Embryonic facial prominence (tissue), 1 donor: ENCODE measurements at regions not wholly inside any gene's neighbourhood (a gene's known extent, or its start where the extent isn't known, plus 50 kb on each side); places are given as distances from the start of the nearest gene placed in this dataset.
A peak's percentile ranks its signal among the peaks of the same experiment; 100 is the strongest.

Source experiments
- DNase-seq: peaks from one replicate; pipeline ENCODE4 v3.0.0-alpha.2; 2016; ENCODE audit errors: extremely low spot score

DNA sequence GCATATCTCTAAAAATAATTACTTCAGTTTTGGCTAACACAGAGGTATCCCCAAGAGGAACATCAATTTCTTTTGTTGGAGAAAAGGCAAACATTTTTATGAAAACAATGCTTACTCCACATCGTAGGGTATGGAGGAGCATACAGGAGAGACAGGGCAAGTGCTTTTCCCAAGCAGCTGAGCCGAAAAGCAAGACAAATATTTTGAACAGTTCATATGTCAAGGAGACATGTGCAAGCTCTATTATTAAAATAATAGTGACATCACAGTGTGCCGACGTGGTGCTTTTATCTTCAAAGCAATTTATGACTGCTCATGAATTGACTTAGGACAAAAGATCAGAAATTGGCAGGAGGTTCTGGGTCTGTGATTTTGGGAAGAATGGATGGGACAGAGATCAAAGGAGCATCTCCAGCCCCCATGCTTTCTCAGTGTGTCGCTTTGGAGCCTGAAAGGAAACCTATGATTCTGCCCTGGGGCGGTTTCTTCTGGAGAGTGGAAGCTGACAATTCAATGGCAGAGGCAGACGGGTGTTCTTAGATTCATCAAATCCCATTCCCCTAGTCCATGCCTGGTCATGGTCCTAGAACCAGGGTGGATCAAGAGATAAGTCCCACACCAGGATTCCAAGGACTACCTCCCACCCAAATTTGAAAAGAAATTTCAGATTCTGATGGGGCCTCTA lies 97.1 kb downstream of the JCAD start:
- no peak for DNase-seq

DNA sequence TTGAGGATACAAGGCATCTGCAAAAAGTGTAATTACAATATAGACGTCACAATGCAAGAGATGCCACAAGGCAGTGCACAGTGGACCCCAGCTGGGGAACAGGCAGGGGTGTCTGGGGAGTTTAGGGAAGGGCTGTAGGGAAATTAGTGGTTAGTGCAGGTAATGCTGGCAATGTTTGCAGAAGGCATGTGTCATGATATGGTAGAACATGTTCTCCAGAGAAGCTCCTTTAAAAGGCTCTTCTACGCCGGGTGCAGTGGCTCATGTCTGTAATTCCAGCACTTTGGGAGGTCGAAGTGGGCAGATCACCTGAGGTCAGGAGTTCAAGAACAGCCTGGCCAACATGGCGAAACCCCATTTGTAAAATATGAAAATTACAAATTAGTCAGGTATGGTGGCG lies 98.0 kb downstream of the JCAD start:
- no peak for DNase-seq

DNA sequence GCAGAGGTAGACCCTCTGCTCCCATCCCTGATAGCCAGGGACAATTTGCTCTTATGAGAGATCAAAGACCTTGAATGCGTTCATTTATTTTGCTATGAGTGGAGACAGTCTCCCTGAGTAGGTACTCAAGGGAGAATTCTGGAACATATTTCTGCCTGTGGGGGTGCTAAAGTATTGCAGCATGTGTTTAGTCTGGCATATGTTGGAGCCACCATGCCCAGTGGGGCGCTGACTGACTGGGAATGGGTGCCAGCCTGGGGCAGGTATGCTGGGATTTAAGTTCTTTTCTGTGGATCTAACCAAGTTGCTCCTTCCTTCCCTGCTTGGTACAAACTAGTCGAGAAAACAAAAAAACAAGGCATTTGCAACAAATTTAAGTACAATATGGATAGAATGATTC lies 99.1 kb downstream of the JCAD start:
- DNase-seq: no peak

DNA sequence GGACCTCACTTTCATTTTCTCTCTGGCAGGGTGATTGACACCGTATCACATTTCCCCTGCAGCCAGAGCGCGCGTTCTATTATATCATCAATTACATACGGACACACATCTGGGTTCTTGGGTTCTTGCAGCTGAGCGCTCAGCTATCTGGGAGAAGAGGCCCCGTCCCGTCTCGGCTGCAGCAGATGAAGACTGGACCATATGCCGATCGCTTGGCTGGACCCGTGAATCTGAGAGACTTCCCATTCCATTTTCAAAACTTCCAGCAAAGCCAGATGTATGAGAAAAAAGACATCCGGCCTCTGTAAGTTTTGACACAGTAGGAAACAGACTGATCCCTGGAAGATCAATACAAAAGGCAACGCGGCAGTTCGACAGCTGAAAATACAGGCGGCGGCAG lies 99.8 kb downstream of the JCAD start:
- DNase-seq: no peak

DNA sequence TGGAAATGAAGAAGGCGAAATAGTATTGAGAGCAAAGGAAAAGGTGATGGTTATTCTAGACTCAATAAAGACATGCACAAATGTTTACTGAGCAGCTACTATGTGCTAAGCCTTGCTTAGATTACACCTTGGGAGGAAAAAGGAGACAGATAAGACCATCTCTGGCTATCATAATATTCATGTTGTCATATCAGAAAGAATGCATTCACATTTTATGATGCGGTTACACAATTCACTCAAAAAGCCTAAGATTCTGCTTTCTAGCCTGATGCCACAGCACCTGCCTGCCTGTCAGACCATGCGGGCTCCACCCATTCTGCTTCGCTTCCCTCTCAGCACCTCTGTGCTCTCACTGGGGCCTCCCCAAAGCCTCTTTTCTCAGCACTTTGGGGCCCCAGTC lies 100.9 kb downstream of the JCAD start:
- DNase-seq: no peak

DNA sequence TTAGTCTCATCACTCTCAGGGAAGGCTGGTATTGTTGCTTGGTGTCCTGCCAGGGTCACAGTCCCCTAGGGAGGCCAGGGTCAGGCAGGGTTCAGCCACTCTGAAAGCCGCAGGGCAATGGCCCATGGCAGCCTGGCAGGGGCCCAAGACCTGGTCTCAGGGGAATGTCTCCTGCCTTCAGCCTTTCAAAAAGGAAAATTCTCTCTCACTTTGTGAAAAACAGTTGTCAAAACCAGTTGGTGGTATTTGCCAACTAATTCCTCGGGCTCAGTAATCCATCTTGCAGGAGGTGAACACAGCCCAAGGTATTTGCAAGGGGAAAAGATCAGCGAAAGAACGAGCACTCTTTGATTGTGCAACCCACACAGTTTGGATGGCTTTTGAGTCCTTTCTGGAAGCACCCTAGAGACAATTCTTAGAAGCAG lies 101.5 kb downstream of the JCAD start:
- DNase-seq: no peak

DNA sequence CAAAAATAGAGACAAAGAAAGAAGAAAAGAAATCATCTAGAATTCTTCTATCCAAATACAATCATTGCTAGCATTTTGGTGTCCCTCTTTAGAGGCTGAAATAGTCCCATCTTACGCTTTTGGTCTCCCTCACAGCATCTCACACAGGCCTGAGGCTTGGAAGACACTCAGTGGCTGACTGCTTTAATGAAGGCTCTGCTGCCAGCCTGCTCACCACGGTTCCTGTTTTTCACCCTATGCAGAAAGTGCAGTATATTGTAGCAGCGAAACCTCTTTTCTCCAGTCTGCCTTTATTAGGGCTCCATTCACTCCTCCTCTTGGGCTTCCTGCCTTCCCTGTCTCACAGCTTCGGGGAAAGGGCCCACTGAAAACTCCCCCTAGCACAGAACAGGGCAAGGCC lies 102.2 kb downstream of the JCAD start:
- no peak for DNase-seq

DNA sequence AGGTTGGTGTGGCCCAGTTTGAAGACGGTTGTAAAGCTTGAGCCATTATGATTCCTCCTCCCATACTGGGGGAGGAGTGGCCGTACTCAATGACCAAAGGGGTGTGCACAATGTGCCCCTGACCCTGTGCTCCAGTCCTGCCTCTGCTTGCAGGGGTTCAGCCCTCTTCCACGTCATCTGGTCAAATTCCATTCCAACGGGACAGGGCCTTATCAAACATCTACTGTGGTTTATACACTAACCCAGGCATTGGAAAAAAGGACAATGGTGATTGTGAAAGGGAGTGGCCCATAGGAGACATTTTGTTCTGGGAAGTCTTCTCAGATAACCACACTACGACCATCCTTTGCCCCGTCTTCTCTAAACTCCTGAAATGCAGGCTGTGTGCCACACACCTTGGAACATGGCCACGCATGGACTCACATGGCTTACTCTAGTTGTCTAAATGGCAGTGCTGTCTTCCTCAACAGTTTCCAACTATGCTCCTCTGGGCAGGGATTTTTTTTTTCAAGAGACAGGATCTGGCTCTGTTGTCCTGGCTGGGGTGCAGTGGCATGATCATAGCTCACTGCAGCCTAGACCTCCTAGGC lies 103.0 kb downstream of the JCAD start:
- DNase-seq: no peak

DNA sequence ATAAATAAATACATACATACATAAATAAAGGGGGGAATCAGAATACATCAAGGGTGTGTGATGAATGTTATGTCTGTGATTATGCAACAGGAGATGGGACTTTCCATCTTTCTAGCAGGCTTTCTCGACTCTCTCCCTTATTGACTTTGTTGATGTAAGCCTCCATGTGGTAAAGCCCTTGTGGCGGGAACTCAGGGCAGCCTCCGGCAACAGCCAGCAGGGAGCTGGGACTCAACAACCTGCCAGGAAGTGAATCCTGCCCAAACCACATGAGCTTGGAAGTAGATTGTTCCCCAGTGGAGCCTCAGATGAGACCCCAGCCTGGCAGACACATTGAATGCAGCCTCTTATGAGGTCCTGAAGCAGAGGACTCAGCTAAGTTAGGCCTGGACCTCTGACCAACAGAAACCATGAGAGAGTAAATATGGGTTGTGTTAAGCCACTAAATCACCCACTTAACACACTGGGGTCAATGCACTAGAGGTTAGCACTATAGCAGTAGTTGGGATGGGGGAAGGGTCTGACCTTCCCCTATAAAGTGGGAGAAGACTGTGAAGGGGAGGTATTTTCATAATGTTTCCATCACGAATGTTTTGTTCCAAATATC lies 104.0 kb downstream of the JCAD start:
- DNase-seq: no peak

DNA sequence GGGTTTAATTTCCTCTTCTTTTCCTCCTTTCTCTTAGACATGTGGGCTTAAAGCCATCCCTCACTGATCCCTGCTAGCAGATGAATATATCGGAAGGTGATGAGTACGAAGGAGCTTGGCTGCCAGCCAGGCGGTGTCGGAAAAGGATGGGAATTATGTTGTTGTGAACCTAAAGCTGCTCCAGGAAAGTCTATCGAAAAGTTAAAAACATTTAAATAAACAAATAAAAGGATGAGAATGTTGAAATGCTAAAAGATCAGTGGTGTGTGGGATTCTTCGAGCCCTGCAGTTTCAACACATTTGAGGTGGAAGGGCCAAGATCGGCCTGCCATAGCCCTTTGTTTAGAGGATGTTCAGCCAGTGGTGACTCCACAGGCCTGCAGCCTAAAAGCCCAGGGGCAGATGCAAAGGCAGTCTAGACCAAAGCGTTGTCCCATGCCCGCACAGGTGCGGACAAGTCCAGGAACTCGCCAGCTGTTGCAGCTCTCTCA lies 107.9 kb downstream of the JCAD start:
- no peak for DNase-seq

DNA sequence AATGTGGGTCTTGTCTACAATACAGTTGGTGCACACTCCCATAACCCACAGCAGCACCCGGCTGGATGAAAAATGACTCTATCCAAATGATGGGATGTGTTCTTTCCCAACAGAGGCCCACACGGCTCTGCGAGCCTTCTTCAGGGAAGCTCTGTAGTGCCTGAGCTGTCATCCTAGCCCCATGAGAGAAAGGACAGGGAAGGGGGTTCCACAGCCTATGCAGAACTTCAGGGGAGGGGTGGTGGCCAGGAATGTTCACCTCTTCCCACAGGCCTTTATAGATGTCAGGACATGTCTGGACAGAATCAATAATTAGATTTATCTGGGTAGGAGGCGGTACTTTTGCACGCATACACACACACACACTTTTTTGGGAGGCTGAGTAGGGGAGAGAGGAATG lies 109.0 kb downstream of the JCAD start:
- no peak for DNase-seq

DNA sequence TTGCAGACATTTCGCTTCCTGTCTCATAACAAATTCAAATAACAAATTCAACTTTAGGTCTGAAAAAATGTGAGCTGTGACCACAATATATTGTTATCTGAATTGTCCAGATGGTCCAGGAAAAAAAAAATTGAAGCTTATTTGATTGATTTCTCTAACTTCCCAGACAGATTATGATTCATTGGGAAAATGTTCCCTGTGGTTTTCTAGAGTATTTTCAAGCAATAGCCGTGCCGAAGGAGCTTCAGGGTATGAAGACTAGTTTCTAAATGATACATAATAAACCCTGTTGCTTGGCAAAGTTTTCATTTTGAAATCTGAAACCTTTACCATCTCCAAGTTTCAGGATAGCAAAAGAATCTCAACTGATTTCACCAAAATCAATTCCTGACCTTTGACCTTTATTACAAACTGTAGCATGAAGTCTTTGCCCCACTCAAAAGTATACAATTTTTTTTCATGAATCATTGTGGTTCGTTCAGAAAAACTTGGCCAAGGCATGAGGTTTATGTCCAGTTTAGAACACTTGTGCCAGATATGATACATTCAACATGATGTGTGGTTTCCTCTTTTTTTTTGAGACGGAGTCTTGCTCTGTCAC lies 109.9 kb downstream of the JCAD start:
- DNase-seq: no peak

DNA sequence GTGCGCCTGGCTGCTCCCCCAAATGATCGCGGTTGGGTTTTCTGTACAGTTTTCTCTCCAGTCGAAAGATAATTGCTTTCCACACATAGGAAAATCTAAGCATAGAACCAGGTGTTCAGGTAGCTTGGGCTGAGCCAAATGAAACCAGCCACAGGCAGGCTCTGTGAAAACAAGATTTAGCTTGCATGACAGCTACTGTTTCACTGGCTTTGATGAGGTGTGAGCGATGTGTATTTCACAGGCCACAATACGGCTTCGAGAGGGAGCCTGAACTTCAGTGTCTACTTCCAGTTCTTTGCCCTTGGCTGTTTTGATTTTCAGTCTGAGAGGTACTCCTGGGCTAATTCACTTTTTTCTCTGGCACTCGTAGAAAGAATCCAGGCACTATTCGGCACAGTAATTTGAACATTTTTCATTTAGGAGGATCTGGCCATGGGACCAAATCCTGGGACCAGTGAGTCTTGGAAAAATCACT lies 110.5 kb downstream of the JCAD start:
- peak; percentile 21 for DNase-seq

DNA sequence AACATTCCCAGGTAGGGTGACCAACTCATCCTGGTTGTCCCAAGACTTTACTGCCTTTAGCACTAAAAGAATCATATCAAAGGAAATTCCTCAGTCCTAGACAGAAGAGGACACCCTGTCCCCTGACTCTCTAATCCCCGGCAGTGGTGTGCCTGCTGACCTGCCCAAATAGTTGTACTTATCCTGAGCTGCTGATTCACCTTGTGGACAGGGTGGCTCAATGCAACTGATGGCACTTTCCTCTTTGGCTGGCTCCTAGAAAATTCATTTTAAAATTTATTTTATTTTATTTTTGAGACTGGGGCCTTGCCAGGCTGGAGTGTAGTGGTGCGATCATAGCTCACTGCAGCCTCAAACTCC lies 111.7 kb downstream of the JCAD start:
- DNase-seq: no peak

DNA sequence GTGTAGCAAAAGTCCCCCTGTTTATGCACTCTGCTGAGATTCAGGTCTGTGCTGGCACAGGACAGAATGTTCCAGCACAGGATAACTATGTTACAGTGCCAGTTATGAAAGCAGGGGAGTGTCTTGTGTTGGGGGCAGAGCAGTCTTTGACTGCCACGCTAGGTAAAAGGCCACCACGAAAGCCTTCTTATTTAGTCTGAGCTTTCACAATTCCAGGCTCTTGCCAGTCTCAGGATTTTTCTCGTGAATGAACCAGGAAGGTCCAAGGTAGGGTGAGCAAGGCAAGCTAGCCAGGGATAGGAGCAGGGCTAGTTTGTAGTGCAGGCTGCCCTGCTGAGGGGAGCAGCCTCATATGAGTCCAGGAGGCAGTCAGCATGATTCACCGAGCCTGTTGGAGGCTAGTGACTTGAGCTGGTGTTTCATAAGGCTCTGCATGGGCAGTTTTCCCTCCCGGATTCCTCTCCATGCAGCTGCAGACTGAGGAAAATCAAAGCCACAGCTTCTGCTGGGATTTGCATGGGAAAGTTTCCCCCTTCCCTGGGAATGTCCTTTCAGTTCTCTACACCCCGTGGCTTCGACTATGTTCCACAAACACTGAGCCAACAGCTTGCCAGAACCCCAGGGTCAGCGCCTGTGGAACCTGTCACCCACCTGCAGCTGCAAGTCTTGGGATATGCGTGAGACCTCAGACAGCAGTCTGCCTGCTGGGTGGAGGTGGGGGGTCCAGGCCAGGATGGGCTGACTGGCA lies 112.3 kb downstream of the JCAD start:
- DNase-seq: no peak

DNA sequence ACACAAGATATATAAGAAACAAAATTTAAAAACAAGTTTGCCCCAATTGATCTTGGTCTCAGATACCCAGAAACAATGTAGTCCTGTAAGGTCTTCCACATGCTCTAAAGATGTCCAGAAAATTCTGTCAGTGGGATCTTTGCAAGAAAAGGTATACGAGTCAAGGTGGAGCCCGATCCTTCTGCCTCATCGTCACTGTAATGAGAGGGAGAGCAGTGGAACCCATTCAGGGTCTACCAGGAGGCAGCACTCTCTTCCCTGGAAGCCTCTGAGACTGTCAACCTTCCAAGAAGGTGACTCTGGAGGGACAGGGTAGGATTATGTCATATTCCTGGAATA lies 112.8 kb downstream of the JCAD start:
- DNase-seq: no peak

DNA sequence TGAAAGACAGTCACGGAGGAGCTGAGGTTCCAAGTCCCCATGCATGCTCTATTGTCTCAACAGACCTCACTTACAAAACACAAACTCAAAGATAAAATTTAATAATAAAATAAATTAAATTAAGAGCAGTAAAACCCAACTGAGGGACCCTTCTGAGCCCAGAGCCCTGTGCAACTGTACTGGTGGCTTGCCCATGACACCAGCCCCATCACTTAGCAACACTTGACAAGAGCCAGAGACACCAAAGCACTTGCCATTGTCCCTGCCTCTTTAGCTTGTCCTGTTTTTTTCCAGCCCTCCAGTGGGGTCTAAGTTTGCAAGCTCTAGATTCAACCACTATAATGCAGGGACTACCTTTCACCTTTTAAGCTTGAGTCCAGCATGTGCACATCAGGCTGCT lies 117.9 kb downstream of the JCAD start:
- DNase-seq: no peak

DNA sequence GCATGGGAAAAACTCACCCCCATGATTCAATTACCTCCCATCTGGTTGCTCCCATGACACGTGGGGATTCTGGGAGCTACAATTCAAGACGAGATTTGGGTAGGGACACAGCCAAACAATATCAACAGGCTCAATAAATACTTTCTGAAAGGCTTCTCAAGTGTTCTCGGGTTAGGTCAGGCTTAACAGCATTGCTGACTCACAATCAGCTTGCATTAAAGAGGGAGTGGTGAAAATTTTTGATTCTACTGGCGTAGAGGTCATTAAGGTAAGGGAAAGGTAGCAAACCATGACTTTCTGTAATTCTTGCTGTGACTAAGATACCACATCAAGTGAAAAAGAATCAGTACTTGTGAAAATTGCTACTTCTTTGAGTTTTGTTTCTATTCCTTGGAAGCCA lies 126.4 kb downstream of the JCAD start:
- DNase-seq: no peak

DNA sequence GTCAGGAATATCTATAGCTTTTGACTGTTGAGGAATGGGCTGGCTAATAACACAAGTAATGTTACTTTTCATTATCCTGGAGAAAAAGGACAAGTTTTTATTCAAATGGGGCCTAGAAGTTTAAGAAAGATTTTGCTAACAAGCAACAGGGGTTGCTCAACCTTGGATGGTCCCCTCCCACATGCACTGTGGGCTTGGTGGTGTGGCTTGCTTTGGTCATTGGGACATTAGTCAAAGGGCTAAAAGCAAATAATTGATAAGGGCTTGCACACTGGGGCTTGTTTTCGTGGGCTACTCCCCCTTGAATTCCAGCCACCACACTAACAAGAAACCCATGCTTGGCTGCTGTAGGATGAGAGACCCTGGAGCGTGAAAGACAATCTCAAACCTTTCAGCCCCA lies 127.6 kb downstream of the JCAD start:
- DNase-seq: no peak

DNA sequence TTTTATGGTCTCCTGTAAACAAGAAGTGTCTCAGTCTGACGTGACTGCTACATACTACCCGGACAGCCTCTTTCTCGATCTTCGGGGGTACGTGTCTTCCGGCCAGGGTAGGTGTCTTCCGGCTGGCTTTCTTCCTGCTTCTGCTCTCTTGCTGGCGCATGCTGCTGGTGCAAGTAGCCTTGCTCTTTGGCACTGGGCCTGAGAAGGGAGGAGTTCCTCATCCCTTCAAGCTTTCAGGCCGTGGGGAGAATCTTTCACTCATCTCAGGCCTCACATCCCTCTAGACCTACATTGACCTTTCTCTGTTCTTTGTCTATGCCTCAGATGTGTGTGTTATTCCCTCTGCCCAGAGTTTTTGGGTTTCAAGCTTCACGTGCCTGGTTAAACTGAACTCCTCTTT lies 130.4 kb downstream of the JCAD start:
- DNase-seq: no peak

DNA sequence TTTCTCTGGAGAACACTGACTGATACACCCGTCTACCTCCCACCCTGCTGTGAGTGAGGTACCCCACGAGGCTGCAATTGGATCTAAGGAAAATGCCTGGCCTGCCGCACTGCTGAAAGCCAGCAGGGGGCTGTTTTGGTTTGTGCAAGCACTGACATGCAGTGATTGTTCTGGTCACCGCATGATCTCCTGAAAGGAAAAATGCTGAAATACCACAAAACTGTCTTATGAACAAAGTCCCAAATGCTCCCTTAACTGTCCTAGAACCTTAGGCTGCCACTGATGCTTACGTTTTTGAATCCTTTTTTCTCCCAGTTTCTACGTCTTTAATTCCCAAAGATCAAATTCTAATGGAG lies 132.7 kb downstream of the JCAD start:
- DNase-seq: no peak
